ENCODE measurements at regions not wholly inside any gene's neighbourhood (a gene's known extent, or its start where the extent isn't known, plus 50 kb on each side); places are given as distances from the start of the nearest gene placed in this dataset.

GRCh38 chr12:17470460-17470859, 619.5 kb downstream of the RERGL start:
- TF ChIP-seq POLR2AphosphoS5 (IDR thresholded peaks at IDR 0.05; ENCODE audit: low read depth, low read length) (no peak), POLR2A (IDR thresholded peaks at IDR 0.05; ENCODE audit: low read depth, low read length) (no peak), TAF1 (IDR thresholded peaks at IDR 0.05; ENCODE audit: low read depth, low read length) (no peak)
